ENCODE measurements at regions not wholly inside any gene's neighbourhood (a gene's known extent, or its start where the extent isn't known, plus 50 kb on each side); places are given as distances from the start of the nearest gene placed in this dataset.
"Not testable (repeated sequence)": the region's sequence is repeated elsewhere in the genome, so short reads cannot be mapped to it uniquely, and the experiment has no call there.

- Histone ChIP-seq H3K4me1 (ENCODE audit: control insufficient read depth, insufficient read depth, low read length) (no peaks in the 10 kb centered on the region), H3K79me2 (ENCODE audit: control insufficient read depth, insufficient read depth, low read length) (no peaks in the 10 kb centered on the region), H4K20me1 (ENCODE audit: control insufficient read depth, insufficient read depth) (no peaks in the 10 kb centered on the region), H3K27ac (ENCODE audit: control insufficient read depth, insufficient read depth) (no peak overlapping the region), H2AFZ (ENCODE audit: control insufficient read depth, low read depth, low read length) (no peak overlapping the region), H3K9ac (ENCODE audit: control insufficient read depth, insufficient read depth, low read length) (no peak overlapping the region), H3K4me2 (ENCODE audit: control insufficient read depth, insufficient read depth) (no peak overlapping the region), H3K27me3 (replicated peaks in 1 of 2; ENCODE audit: control insufficient read depth in 2 of 2, insufficient read depth in 2 of 2, low read length in 1 of 2) (no peaks in the 10 kb centered on the region), H3K9me3 (replicated peaks; ENCODE audit: control insufficient read depth, insufficient read depth, low read length) (no peaks in the 10 kb centered on the region; the same call in 2 of the 3 replicates), H3K4me3 (no peak overlapping the region), H3K36me3 (ENCODE audit: control insufficient read depth in 2 of 2, insufficient read depth in 2 of 2, low read length in 1 of 2) (no peaks in the 10 kb centered on the region)
- SMC1A ChIA-PET (ENCODE audit: uncharacterized antibody, unreplicated experiment), result no interaction called here
- RAD21 ChIA-PET (ENCODE audit: unreplicated experiment), result no interaction called here
- DNase-seq (ENCODE audit: low read depth, low spot score) (no peak), ATAC-seq (no peak), FAIRE-seq (no peak)
- TF ChIP-seq WRNIP1 (IDR thresholded peaks at IDR 0.05; ENCODE audit: borderline replicate concordance, low read depth, low read length) (no peak), SMC3 (IDR thresholded peaks at IDR 0.05; ENCODE audit: borderline replicate concordance, low read length) (no peak), GABPA (IDR thresholded peaks at IDR 0.05; ENCODE audit: low read depth) (no peak), RELA (IDR thresholded peaks at IDR 0.05; ENCODE audit: borderline replicate concordance, partially characterized antibody) (no peak), RUNX3 (IDR thresholded peaks at IDR 0.05; ENCODE audit: low read length) (no peak), FOXK2 (IDR thresholded peaks at IDR 0.05) (no peak), MLLT1 (IDR thresholded peaks at IDR 0.05) (no peak), ELK1 (IDR thresholded peaks at IDR 0.05; ENCODE audit: low read depth, low read length) (no peak), NFYB (IDR thresholded peaks at IDR 0.05; ENCODE audit: insufficient read depth, low read depth, low read length) (no peak), ATF7 (IDR thresholded peaks at IDR 0.05; ENCODE audit: low read depth) (no peak), BHLHE40 (IDR thresholded peaks at IDR 0.05; ENCODE audit: borderline replicate concordance in 1 of 2, low read depth in 2 of 2, low read length in 1 of 2) (no peak), ZNF622 (IDR thresholded peaks at IDR 0.05) (no peak), SUZ12 (IDR thresholded peaks at IDR 0.05; ENCODE audit: unreplicated experiment) (no peak), LARP7 (IDR thresholded peaks at IDR 0.05) (no peak)
- in situ Hi-C loops (cut with MboI) (no loop called here), intact Hi-C loops (cut with micrococcal nuclease; ENCODE audit: unreplicated experiment) (no loop called here)
- CTCF ChIA-PET, result no interaction called here
- no TSS peak for BruUV-seq (replicated peaks)
- POLR2A ChIA-PET, result interaction anchor here (1.1 kb wide), 1 partner anchor 28 kb away, joined by 3 read pairs; no protein-coding TSS in a partner anchor
- WGBS (ENCODE audit: insufficient coverage, insufficient replicate concordance, low lambda C conversion rate, missing lambda C conversion rate), result 28% methylated on average over 4 of the region's 4 CpGs
These were observed 72.8 kb upstream of the FAN1 start for GRCh38 chr15:30830961-30831360.

- in situ Hi-C loops (cut with MboI); BruUV-seq (replicated peaks); RAD21 ChIA-PET (ENCODE audit: unreplicated experiment); H3K27ac ChIP-seq (ENCODE audit: control insufficient read depth, insufficient read depth); H4K20me1 ChIP-seq (ENCODE audit: control insufficient read depth, insufficient read depth); H3K79me2 ChIP-seq (ENCODE audit: control insufficient read depth, insufficient read depth, low read length); H3K4me2 ChIP-seq (ENCODE audit: control insufficient read depth, insufficient read depth); H3K4me1 ChIP-seq (ENCODE audit: control insufficient read depth, insufficient read depth, low read length); H3K36me3 ChIP-seq (ENCODE audit: control insufficient read depth in 2 of 2, insufficient read depth in 2 of 2, low read length in 1 of 2); H3K9ac ChIP-seq (ENCODE audit: control insufficient read depth, insufficient read depth, low read length); POLR2A ChIA-PET; H3K27me3 ChIP-seq (replicated peaks in 1 of 2; ENCODE audit: control insufficient read depth in 2 of 2, insufficient read depth in 2 of 2, low read length in 1 of 2); H2AFZ ChIP-seq (ENCODE audit: control insufficient read depth, low read depth, low read length); intact Hi-C loops (cut with micrococcal nuclease; ENCODE audit: unreplicated experiment); H3K4me3 ChIP-seq; DNase-seq (ENCODE audit: low read depth, low spot score); H3K9me3 ChIP-seq (replicated peaks; ENCODE audit: control insufficient read depth, insufficient read depth, low read length); FAIRE-seq; CTCF ChIA-PET; ATAC-seq: not testable (repeated sequence)
- WGBS (ENCODE audit: insufficient coverage, insufficient replicate concordance, low lambda C conversion rate, missing lambda C conversion rate), result 48% methylated on average over 7 of the region's 7 CpGs
- SMC1A ChIA-PET (ENCODE audit: uncharacterized antibody, unreplicated experiment), result interaction anchor here (1.0 kb wide), 1 partner anchor 26 kb away, joined by 3 read pairs; no protein-coding TSS in a partner anchor
These were observed 70.3 kb upstream of the FAN1 start for GRCh38 chr15:30833379-30833778.
